GM21723 (cell line): ENCODE measurements at regions not wholly inside any gene's neighbourhood (a gene's known extent, or its start where the extent isn't known, plus 50 kb on each side); places are given as distances from the start of the nearest gene placed in this dataset.
"Not testable (repeated sequence)": the region's sequence is repeated elsewhere in the genome, so short reads cannot be mapped to it uniquely, and the experiment has no call there.

Source experiments
- ATAC-seq: cut with Tn5 transposase; IDR thresholded peaks from one replicate; pipeline ENCODE4 v1.9.1; 2021; ENCODE audit warnings: mild to moderate bottlenecking, moderate library complexity; ENCODE audit not compliant: unreplicated experiment

GRCh38 chr18:64377446-64377845 is 228.6 kb upstream of the LINC00305 start:
- no peak for ATAC-seq

- ATAC-seq, result no peak
Measured at GRCh38 chr18:64372850-64373249, 224.0 kb upstream of the LINC00305 start.

- not testable (repeated sequence) for ATAC-seq
Measured at GRCh38 chr18:64369830-64370440, 221.0 kb upstream of the LINC00305 start.

GRCh38 chr18:64365106-64365505 is 216.2 kb upstream of the LINC00305 start:
- ATAC-seq, result no peak

- no peak for ATAC-seq
Measured at GRCh38 chr18:64337673-64338072, 188.8 kb upstream of the LINC00305 start.

GRCh38 chr18:64337018-64337417 is 188.1 kb upstream of the LINC00305 start:
- ATAC-seq, result no peak

- ATAC-seq, result no peak
Measured at GRCh38 chr18:64334748-64335147, 185.9 kb upstream of the LINC00305 start.

- no peak for ATAC-seq
Measured at GRCh38 chr18:64333584-64333983, 184.7 kb upstream of the LINC00305 start.

GRCh38 chr18:64332835-64333234 is 183.9 kb upstream of the LINC00305 start:
- ATAC-seq, result no peak

GRCh38 chr18:64331419-64331818 is 182.5 kb upstream of the LINC00305 start:
- no peak for ATAC-seq

GRCh38 chr18:64330931-64331330 is 182.0 kb upstream of the LINC00305 start:
- ATAC-seq, result no peak

GRCh38 chr18:64330161-64330560 is 181.3 kb upstream of the LINC00305 start:
- ATAC-seq, result no peak

- ATAC-seq, result no peak
Measured at GRCh38 chr18:64322189-64322588, 173.3 kb upstream of the LINC00305 start.

- ATAC-seq, result no peak
Measured at GRCh38 chr18:64318547-64318946, 169.7 kb upstream of the LINC00305 start.

- ATAC-seq, result no peak
Measured at GRCh38 chr18:64311859-64312258, 163.0 kb upstream of the LINC00305 start.

GRCh38 chr18:64295839-64296238 is 147.0 kb upstream of the LINC00305 start:
- ATAC-seq, result no peak

GRCh38 chr18:64294967-64295366 is 146.1 kb upstream of the LINC00305 start:
- ATAC-seq, result no peak

- ATAC-seq, result no peak
Measured at GRCh38 chr18:64288432-64288831, 139.5 kb upstream of the LINC00305 start.

GRCh38 chr18:64287926-64288325 is 139.0 kb upstream of the LINC00305 start:
- ATAC-seq, result no peak

- no peak for ATAC-seq
Measured at GRCh38 chr18:64283059-64283458, 134.2 kb upstream of the LINC00305 start.

GRCh38 chr18:64278026-64278425 is 129.1 kb upstream of the LINC00305 start:
- ATAC-seq, result no peak

- no peak for ATAC-seq
Measured at GRCh38 chr18:64276311-64277090, 127.6 kb upstream of the LINC00305 start.
